Fibroblast of lung (primary cell): ENCODE measurements at regions not wholly inside any gene's neighbourhood (a gene's known extent, or its start where the extent isn't known, plus 50 kb on each side); places are given as distances from the start of the nearest gene placed in this dataset.

Source experiments
- DNase-seq, 2 donors: peaks; one replicate each; pipeline versions ENCODE4 v3.0.0 to v3.0.0-alpha.2; 2010; ENCODE audit warnings: low read depth in 2 of 2
- H2AFZ ChIP-seq: 2 replicates; pipeline ENCODE4 v1.5.1; 2012; ENCODE audit warnings: low read length, control low read depth, inconsistent platforms
- H3K27ac ChIP-seq: 2 replicates; pipeline ENCODE4 v1.5.1; 2011; ENCODE audit warnings: low read length, control low read depth; ENCODE audit not compliant: insufficient read depth
- H3K27me3 ChIP-seq: 2 replicates; pipeline ENCODE4 v1.5.1; 2011; ENCODE audit warnings: mild to moderate bottlenecking, low read length; ENCODE audit not compliant: control insufficient read depth, insufficient read depth
- H3K36me3 ChIP-seq: 2 replicates; pipeline ENCODE4 v1.5.1; 2011; ENCODE audit warnings: low read length; ENCODE audit not compliant: control insufficient read depth, insufficient read depth
- H3K4me1 ChIP-seq: 2 replicates; pipeline ENCODE4 v1.5.1; 2011; ENCODE audit warnings: low read length; ENCODE audit not compliant: control insufficient read depth, insufficient read depth; ENCODE audit errors: extremely low read depth
- H3K4me2 ChIP-seq: 2 replicates; pipeline ENCODE4 v1.5.1; 2011; ENCODE audit warnings: low read length, control low read depth; ENCODE audit not compliant: insufficient read depth; ENCODE audit errors: extremely low read depth
- H3K4me3 ChIP-seq, 4 experiments: fragments of 200-600 bp in 1 of 4; sonication (generic) in 1 of 4; replicated peaks in 1 of 4; 2 replicates each; pipeline ENCODE4 v1.5.1; 2011 to 2016; ENCODE audit warnings: low read length in 4 of 4, low read depth in 3 of 4, mild to moderate bottlenecking in 3 of 4, control low read depth in 2 of 4, inconsistent platforms in 1 of 4, mixed read lengths in 1 of 4; ENCODE audit not compliant: insufficient read depth in 1 of 4; ENCODE audit errors: control extremely low read depth in 1 of 4
- H3K79me2 ChIP-seq: 2 replicates; pipeline ENCODE4 v1.5.1; 2012; ENCODE audit warnings: mild to moderate bottlenecking, low read length, inconsistent platforms; ENCODE audit not compliant: control insufficient read depth, insufficient read depth
- H3K9ac ChIP-seq: 2 replicates; pipeline ENCODE4 v1.5.1; 2011; ENCODE audit warnings: mild to moderate bottlenecking, low read length, control low read depth; ENCODE audit not compliant: insufficient read depth
- H3K9me3 ChIP-seq: 2 replicates; pipeline ENCODE4 v1.5.1; 2012; ENCODE audit warnings: low read depth, low read length; ENCODE audit not compliant: control insufficient read depth, insufficient read depth
- H4K20me1 ChIP-seq: 2 replicates; pipeline ENCODE4 v1.5.1; 2011; ENCODE audit warnings: low read length; ENCODE audit not compliant: control insufficient read depth, insufficient read depth; ENCODE audit errors: extremely low read depth
- CTCF ChIP-seq, 2 donors: IDR thresholded peaks in 1 of 2; conservative IDR thresholded peaks in 1 of 2; 1 replicate in 1 of 2; 2 replicates in 1 of 2; pipeline ENCODE4 v1.5.1; 2011 to 2012; ENCODE audit warnings: low read length in 2 of 2, control low read depth in 1 of 2, inconsistent platforms in 1 of 2, low read depth in 1 of 2, mild to moderate bottlenecking in 1 of 2
- EZH2 ChIP-seq: IDR thresholded peaks from 2 replicates; pipeline ENCODE4 v1.5.1; 2012; ENCODE audit warnings: low read length, control low read depth, mild to moderate bottlenecking; ENCODE audit errors: missing control alignments

GRCh38 chrX:16320765-16321355 is 153.6 kb downstream of the MAGEB17 start:
- Histone ChIP-seq H4K20me1 (no peaks in the 10 kb centered on the region), H3K9ac (no peak overlapping the region), H3K36me3 (no peaks in the 10 kb centered on the region), H2AFZ (no peak overlapping the region), H3K27me3 (no peaks in the 10 kb centered on the region), H3K9me3 (no peaks in the 10 kb centered on the region), H3K4me1 (no peaks in the 10 kb centered on the region), H3K4me3 (no peak overlapping the region), H3K27ac (no peak overlapping the region), H3K4me2 (no peak overlapping the region), H3K79me2 (no peaks in the 10 kb centered on the region)
- TF ChIP-seq CTCF (conservative IDR thresholded peaks at IDR 0.05 in 1 of 2, IDR thresholded peaks at IDR 0.05 in 1 of 2; ENCODE audit: low read depth in 1 of 2, low read length in 2 of 2) (no peak), EZH2 (no peak)
- peak; percentile 45 to 78 for DNase-seq

GRCh38 chrX:16333453-16333852 is 166.2 kb downstream of the MAGEB17 start:
- H3K9me3 ChIP-seq, result no peaks in the 10 kb centered on the region
- H3K27me3 ChIP-seq, result no peaks in the 10 kb centered on the region
- no peak overlapping the region for H3K4me3 ChIP-seq
- H3K4me2 ChIP-seq, result no peak overlapping the region
- H3K27ac ChIP-seq, result no peak overlapping the region
- TF ChIP-seq EZH2 (no peak), CTCF (conservative IDR thresholded peaks at IDR 0.05 in 1 of 2, IDR thresholded peaks at IDR 0.05 in 1 of 2; ENCODE audit: low read depth in 1 of 2, low read length in 2 of 2) (no peak)
- no peak overlapping the region for H3K9ac ChIP-seq
- H4K20me1 ChIP-seq, result no peaks in the 10 kb centered on the region
- H3K36me3 ChIP-seq, result no peaks in the 10 kb centered on the region
- H3K79me2 ChIP-seq, result no peaks in the 10 kb centered on the region
- H2AFZ ChIP-seq, result no peak overlapping the region
- H3K4me1 ChIP-seq, result no peaks in the 10 kb centered on the region
- peak in 1 of 2 donors; percentile 9 for DNase-seq

- H3K36me3 ChIP-seq, result no peaks in the 10 kb centered on the region
Observed at GRCh38 chrX:16335181-16335580, 167.9 kb downstream of the MAGEB17 start.

More at GRCh38 chrX:16335181-16335580, 167.9 kb downstream of the MAGEB17 start:
- DNase-seq, result no peak
- no peaks in the 10 kb centered on the region for H3K4me1 ChIP-seq
- TF ChIP-seq CTCF (conservative IDR thresholded peaks at IDR 0.05 in 1 of 2, IDR thresholded peaks at IDR 0.05 in 1 of 2; ENCODE audit: low read depth in 1 of 2, low read length in 2 of 2) (no peak), EZH2 (no peak)
- no peak overlapping the region for H3K9ac ChIP-seq
- no peak overlapping the region for H2AFZ ChIP-seq
- H3K27ac ChIP-seq, result no peak overlapping the region
- no peak overlapping the region for H3K4me3 ChIP-seq
- H3K27me3 ChIP-seq, result no peaks in the 10 kb centered on the region
- H4K20me1 ChIP-seq, result no peaks in the 10 kb centered on the region
- no peaks in the 10 kb centered on the region for H3K9me3 ChIP-seq
- H3K79me2 ChIP-seq, result no peaks in the 10 kb centered on the region
- no peak overlapping the region for H3K4me2 ChIP-seq
